GM18502 (cell line): ENCODE measurements at regions not wholly inside any gene's neighbourhood (a gene's known extent, or its start where the extent isn't known, plus 50 kb on each side); places are given as distances from the start of the nearest gene placed in this dataset.

ENCODE experiments used
- ATAC-seq: cut with Tn5 transposase; IDR thresholded peaks from one replicate; pipeline ENCODE4 v1.9.1; 2021; ENCODE audit warnings: mild to moderate bottlenecking; ENCODE audit not compliant: unreplicated experiment, poor library complexity

DNA sequence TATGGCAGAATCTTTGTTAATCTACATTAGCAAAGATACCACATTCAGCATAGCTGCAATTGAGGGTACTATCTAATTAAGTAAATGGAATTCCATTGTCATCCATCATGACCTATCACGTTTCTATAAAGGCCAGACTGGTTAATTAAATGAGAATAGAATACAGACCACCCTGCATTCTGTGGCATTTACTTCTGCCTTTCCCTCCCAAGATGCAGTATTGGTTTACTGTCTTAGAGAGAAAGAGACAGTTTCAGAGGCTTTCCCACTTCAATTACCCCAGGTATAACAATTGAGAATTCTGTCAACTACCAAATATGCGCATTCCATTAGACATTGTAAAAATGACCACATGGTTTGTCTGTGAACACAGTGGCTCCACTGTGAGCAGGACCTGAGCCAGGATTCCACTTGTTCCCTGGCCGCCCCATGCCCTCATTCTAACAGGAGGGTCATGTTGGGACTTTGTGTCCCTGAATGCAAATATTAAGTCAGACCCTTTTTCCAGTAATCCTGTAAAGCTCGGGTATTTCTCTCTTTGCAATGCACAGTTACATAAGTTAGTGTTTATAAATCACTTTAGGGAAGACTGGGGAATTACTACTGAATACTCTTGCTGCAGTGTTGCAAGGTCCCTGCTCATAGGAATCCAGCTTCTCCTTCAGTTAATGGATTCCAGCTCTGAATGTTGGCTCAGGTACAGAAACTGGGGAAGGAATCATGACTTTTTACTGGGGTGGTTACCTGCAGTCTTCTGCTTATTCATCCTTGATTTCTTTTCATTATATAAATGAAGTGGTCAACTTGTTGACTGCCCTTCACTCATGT is 261.0 kb downstream of the PDGFC start:
- ATAC-seq = no peak

- ATAC-seq = no peak
Measured at GRCh38 chr4:156705311-156705710, 266.3 kb downstream of the PDGFC start.

GRCh38 chr4:156695163-156695562 is 276.4 kb downstream of the PDGFC start:
- ATAC-seq = no peak

- ATAC-seq = no peak
Measured at GRCh38 chr4:156694413-156694812, 277.2 kb downstream of the PDGFC start.

GRCh38 chr4:156693557-156693956 is 278.0 kb downstream of the PDGFC start:
- no peak for ATAC-seq

GRCh38 chr4:156692016-156692415 is 279.6 kb downstream of the PDGFC start:
- no peak for ATAC-seq

GRCh38 chr4:156690572-156690971 is 281.0 kb downstream of the PDGFC start:
- ATAC-seq = no peak

GRCh38 chr4:156686120-156686519 is 285.5 kb downstream of the PDGFC start:
- no peak for ATAC-seq

DNA sequence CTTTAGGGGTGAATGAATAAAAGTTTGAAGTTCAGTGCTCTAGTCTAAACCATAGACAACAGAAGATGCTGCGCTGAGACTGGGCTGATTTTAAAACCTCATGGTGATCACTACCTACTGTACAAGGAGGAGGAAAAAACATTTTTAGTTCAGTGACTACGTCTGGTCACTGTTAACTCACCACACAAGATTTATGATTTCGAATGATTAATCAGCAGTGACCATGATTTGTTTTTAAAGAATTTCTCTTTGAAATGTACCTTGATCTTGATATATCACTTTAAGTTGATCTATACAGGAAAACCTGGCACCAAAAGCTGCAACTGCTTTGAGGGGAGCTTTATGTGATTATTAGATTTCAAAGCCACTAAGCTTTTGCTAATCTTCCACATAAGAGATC is 286.3 kb downstream of the PDGFC start:
- no peak for ATAC-seq

DNA sequence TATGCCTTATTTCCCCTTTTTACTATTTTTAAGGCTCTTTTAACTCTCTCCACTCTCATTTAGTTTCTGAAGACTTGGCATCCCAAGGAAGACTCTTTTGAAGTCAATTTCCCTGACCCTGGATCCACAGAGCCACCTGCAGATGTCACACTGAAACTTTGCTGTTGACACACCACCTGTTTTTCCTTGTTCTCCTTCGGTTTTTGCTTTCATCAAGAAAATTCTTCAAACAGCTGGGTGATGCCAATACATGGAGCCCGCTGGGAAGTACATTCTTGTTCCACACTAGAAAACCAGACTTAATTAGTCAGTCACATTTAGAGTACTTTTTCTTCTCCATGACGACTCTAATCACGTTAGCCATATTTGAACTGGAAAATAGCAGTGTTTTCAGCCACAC is 293.9 kb downstream of the PDGFC start:
- no peak for ATAC-seq

DNA sequence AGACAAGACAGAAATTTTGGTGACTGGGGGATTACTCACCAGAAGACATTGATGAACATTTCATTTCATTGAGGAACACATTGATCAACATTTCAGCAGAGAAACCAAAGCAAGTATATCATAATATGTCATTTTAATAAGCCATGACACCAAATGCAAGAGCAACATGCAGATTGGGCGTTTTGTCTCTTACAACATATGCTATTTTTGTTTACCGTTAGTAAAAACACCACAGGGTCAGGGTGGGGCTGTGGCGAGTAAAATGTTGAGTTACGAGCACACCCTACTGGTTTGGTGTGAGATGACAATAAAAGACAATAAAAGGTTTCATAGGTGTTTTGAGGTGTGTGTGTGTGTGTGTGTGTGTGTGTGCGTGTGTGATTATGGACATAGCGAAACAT is 294.5 kb downstream of the PDGFC start:
- ATAC-seq = peak; percentile 86

GRCh38 chr4:156676116-156676851 is 295.3 kb downstream of the PDGFC start:
- ATAC-seq = no peak

DNA sequence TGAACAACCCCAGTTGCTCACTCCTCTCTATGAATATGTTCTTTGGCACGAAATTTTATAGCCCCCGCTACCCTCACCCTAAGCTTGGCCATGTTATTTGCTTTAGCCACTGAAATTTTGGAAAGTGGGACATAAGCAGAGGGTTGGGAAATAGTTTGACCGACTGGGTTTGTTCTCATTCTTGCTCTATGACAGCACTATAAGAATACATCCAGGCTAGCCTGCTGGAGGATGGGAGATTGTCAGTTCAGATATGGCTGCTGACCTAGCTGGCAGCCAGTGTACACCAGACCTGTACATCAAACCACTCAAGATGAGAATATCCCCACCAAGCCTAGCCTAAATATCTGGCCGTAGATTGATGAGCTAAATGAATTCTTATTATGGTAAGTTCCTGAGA is 298.1 kb downstream of the PDGFC start:
- no peak for ATAC-seq

DNA sequence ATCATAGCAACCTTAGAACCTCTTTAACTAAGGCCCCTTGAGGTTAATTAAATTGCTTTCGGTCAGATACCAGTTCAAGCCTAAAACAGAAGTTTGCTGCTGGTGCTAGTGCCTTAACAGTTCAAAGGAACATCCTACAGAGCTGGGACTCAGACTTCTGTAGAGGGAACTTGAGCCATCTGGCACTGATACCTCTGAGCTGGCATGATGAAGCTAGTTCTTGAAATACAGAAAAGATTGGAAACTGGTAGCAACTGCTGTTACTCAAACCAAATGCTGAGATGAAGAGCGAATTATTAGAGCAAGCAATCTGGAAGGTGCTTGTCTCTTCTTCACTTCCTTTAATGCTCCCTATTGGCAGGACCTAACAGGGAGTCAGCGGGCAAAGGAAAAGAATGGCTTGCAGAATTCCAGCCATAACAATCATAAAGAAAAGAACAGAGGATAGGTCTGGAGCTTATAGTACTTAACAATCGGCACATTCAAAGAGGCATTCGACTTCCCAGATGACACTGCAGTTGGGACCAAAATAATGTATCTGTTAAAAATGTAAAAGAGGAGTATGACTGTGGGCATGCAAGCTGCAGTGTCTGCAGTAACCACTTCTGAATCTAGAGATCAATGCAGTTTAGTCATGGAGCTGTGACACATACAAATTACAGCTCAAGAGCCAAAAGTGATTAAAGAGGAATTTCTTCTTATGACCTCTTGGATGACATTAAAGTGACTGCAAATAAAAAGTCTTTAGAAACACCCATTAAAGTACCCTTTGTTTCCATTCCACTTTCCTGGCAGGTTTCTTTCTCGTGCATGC is 298.9 kb downstream of the PDGFC start:
- no peak for ATAC-seq

- peak; percentile 63 for ATAC-seq
Measured at GRCh38 chr4:156665780-156666366, 305.7 kb downstream of the PDGFC start.

DNA sequence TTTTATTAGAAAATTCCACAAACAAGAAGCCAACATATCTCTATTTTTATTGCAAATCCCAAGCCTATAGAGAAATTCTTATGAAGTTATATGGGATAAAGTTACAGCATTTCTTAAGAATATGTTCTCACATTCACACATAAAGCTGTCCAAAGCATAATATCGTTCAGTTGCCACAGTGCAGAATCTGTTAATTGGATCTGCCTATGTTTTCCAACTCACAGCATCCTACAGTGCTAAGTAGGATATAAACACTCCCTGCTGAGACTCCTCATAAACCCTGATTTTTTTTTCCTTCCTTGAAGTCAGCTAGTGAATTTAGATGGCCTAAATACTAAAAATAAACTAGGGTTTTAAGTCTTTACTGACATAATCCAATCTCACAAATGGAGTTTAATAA is 307.9 kb downstream of the PDGFC start:
- ATAC-seq = no peak

- ATAC-seq = no peak
Measured at GRCh38 chr4:156662921-156663320, 308.7 kb downstream of the PDGFC start.

GRCh38 chr4:156661555-156661954 is 310.0 kb downstream of the PDGFC start:
- ATAC-seq = no peak

DNA sequence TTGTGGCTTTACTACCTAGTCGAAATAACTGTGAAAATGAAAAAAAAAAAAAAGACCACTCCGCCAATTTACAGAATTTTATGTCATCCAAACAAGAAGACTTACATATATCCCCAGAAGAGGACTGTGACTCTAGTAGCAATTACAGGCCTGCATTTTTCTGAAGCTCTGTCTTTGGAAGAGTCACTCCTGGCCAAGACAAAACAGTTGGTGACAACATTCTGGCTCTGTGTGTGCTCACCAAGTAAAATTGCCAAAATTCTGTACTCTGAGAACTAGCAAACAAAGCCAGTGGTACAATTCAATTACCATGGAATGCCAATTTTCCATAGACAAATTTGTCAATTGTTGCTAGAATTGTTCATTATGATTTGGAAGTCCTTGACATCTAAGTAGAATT is 311.1 kb downstream of the PDGFC start:
- no peak for ATAC-seq

DNA sequence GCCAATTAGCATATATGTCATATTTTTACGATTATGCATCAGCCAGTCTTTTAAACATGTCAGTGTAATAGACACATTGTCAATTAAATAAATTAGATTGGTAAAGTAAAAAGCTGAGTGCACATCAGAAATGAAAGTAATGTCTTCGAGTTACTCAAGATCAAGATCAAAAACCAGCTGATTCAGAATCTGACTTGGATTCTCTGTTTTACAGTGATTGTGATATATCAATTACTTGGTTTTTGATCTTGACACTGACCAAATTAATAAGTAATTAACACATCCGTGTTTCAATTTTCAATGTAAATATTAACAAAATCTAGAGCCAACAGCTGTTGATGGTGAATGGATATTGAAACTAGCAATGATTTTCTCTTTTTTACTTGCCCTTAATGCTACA is 311.6 kb downstream of the PDGFC start:
- no peak for ATAC-seq

GRCh38 chr4:156659570-156659969 is 312.0 kb downstream of the PDGFC start:
- no peak for ATAC-seq
